Heart left ventricle (tissue), 13 donors: ENCODE measurements at regions not wholly inside any gene's neighbourhood (a gene's known extent, or its start where the extent isn't known, plus 50 kb on each side); places are given as distances from the start of the nearest gene placed in this dataset.

Experiments
- POLR2A ChIP-seq, 2 donors: fragments of 450-650 bp; IDR thresholded peaks; one replicate each; pipeline ENCODE4 v1.6.1; 2017; ENCODE audit warnings: antibody characterized with exemption in 2 of 2, mild to moderate bottlenecking in 2 of 2, moderate library complexity in 2 of 2
- TF ChIP-seq, protein P1 (sequence below), 12 donors: fragments of 200-600 bp; sonication (generic) in 4 of 12; IDR thresholded peaks; one replicate each; pipeline versions ENCODE4 v1.5.0 to v1.8.0; 2018 to 2022; ENCODE audit warnings: antibody characterized with exemption in 12 of 12, mild to moderate bottlenecking in 5 of 12
- donor health status: ischemic (EF 13 %, LVEDD 7.1; RV severe dilation, severe dysfunction).
- donor health status: DM: no; HTN: yes; CAD: no.
- donor health status: DM: no; HTN: no; CAD: no.
- donor health status: ischemic (EF 25% LVEDD 6.9; RV normal size, moderate dysfunction).
- donor health status: ischemic (EF 25% LVEDD 5.7; RV mildly dilated, moderate dysfunction).
- donor health status: ischemic (EF 35%, LVEDD 5.7; RV mildly dilated, moderate dysfunction).
- donor health status: nonischemic (EF 11% LVEDD 7.7; RV severe dilation, severe dysfunction).
- donor health status: DM: yes; HTN: yes; CAD: no.
- donor health status: PGD.
- donor health status: ischemic (EF 29% LVEDD 5.4; RV normal size, mild dysfunction).
- donor health status: nonischemic (EF 23%, LVEDD 6.1; RV moderate dilation, normal function).

DNA sequence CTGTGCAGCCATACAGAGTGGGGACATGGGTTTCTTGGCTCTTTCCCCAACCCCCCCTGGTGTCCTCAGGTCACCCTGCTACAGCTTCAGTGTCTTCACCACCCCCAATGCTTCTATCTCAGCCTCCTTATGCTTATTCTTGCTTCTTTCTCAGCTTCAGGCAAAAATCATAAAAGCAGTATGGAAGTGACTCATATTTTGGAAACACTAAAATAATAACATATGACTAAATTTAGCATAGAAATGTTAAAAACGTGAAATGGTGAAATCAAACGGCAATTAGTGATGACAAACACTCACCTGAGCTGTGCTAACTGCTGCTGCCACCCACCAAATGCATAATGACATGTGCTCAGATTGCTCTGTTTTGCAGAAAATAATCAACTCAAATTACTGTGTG lies 475.2 kb upstream of the EPHA3 start:
- TF ChIP-seq POLR2A (IDR thresholded peaks at IDR 0.05): no peak
- TF ChIP-seq, protein P1, sequence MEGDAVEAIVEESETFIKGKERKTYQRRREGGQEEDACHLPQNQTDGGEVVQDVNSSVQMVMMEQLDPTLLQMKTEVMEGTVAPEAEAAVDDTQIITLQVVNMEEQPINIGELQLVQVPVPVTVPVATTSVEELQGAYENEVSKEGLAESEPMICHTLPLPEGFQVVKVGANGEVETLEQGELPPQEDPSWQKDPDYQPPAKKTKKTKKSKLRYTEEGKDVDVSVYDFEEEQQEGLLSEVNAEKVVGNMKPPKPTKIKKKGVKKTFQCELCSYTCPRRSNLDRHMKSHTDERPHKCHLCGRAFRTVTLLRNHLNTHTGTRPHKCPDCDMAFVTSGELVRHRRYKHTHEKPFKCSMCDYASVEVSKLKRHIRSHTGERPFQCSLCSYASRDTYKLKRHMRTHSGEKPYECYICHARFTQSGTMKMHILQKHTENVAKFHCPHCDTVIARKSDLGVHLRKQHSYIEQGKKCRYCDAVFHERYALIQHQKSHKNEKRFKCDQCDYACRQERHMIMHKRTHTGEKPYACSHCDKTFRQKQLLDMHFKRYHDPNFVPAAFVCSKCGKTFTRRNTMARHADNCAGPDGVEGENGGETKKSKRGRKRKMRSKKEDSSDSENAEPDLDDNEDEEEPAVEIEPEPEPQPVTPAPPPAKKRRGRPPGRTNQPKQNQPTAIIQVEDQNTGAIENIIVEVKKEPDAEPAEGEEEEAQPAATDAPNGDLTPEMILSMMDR (IDR thresholded peaks at IDR 0.05): no peak
